GM10248 (cell line): ENCODE measurements at regions not wholly inside any gene's neighbourhood (a gene's known extent, or its start where the extent isn't known, plus 50 kb on each side); places are given as distances from the start of the nearest gene placed in this dataset.

Experiments
- CTCF ChIA-PET: fragments of 300-600 bp; sonication (Branson Sonifier 250); formaldehyde crosslinking; extraction: SDS; loops from one replicate; lab custom pipeline; 2021; ENCODE audit warnings: antibody characterized with exemption; lab: Yijun Ruan, JAX
- POLR2A ChIA-PET: fragments of 350-650 bp; sonication (Branson Sonifier 250); formaldehyde crosslinking; extraction: SDS; loops from one replicate; lab custom pipeline; 2020; ENCODE audit warnings: antibody characterized with exemption; lab: Yijun Ruan, JAX
- DNase-seq: peaks from one replicate; pipeline ENCODE4 v3.0.0; 2012; ENCODE audit errors: extremely low spot score
- TF ChIP-seq, protein P1 (sequence below): IDR thresholded peaks from 2 replicates; pipeline ENCODE4 v1.5.1; 2012; ENCODE audit warnings: mild to moderate bottlenecking, low read depth; ENCODE audit errors: extremely low read depth, missing control alignments, control extremely low read depth

DNA sequence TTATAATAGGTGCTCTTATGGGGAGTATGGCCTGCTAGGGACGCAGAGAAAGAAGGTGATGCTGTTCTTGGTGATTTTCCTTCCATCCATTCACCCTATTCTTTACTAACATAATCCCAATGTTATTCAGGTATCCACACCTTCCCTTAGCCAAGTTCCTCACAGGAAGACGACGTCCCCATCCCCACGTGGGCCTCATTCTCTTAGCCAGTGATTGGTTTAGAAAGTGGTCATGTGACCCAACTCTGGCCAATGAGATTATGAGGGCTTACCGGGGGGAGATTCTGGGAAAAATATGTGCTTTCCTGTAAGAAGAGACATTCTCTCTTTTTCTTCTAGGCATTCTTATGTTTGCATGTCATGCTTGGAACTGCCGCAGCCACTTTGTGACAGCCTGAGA, 474.7 kb downstream of the HAPSTR1 start:
- ChIA-PET POLR2A (no interaction called here), CTCF (no interaction called here)
- TF ChIP-seq, protein P1, sequence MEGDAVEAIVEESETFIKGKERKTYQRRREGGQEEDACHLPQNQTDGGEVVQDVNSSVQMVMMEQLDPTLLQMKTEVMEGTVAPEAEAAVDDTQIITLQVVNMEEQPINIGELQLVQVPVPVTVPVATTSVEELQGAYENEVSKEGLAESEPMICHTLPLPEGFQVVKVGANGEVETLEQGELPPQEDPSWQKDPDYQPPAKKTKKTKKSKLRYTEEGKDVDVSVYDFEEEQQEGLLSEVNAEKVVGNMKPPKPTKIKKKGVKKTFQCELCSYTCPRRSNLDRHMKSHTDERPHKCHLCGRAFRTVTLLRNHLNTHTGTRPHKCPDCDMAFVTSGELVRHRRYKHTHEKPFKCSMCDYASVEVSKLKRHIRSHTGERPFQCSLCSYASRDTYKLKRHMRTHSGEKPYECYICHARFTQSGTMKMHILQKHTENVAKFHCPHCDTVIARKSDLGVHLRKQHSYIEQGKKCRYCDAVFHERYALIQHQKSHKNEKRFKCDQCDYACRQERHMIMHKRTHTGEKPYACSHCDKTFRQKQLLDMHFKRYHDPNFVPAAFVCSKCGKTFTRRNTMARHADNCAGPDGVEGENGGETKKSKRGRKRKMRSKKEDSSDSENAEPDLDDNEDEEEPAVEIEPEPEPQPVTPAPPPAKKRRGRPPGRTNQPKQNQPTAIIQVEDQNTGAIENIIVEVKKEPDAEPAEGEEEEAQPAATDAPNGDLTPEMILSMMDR: no peak
- DNase-seq: no peak

DNA sequence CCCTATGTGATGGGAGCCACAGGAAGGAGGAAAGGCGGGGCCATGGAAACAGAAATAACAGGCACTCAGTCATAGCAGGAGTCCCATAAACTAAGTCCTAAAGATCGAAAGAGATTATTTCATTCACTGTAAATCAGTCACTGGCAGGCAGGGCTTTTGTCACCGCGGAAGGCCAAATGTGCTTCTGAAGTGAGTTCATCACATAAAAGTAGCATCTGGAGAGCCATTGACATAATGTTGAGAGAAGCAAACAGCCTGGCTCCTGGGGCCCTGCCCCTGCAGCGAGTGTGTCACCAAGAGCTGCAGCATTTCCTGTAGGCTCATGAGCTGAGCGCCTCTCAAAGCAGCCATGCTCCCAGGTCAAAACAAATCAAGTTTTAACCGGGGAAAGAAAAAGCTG, 476.2 kb downstream of the HAPSTR1 start:
- TF ChIP-seq, protein P1: no peak
- CTCF ChIA-PET: no interaction called here
- POLR2A ChIA-PET: no interaction called here
- DNase-seq: no peak

DNA sequence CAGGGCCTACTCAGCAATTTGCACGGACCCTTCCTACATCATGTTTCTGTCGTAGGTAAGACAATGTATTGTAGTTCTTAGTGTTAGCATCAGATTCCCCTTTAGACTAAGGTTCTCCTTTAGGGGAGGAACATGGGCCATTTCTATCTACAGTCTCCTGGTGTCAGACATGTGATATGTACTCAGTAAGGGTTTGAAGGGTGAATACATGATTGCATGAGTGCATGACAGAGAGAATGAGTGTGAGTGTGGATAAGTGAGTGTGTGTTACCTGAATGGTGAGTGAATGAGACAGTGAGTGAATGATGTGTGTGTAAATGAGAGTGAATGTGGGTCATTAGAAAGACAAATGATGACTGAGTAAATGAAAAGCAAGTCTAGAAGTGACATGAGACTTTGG, 476.8 kb downstream of the HAPSTR1 start:
- TF ChIP-seq, protein P1: no peak
- ChIA-PET CTCF (no interaction called here), POLR2A (no interaction called here)
- no peak for DNase-seq

DNA sequence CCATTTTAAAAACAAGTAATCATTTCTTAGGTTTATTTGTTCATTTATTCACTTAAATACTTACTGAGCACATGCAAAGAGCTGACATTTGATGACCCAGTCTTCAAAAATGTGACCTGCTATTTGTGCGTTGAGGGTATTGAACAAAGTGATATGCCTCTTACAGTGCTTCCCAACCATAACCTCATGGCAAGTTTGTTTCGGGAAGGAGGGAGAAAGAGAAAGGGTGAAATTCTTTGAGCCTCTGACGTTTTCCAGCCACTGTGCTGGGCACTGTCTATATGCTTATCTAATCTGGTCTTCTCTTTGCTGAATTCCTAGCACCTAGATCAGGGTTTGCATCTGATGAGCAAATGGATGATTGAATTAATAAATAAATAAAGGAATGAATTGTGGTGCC, 479.1 kb downstream of the HAPSTR1 start:
- TF ChIP-seq, protein P1: no peak
- POLR2A ChIA-PET: no interaction called here
- CTCF ChIA-PET: no interaction called here
- no peak for DNase-seq

DNA sequence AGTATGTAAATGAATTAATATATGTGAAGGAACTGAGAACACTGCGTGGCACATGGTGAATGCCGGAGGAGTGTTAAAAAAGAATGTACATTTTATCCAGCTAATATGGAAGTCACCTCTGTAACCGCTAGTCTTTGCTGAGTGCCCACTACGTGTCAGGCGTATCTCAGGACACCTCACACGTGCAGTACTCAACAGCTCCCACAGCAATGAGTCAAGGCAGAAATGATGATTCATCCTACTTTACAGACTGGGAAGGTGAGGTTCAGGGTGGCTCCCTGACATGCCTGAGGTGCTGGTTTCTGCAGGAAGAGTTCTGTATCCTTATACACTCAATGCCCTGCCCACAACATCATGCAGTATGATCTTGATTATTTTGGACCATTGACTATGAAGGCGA, 487.0 kb downstream of the HAPSTR1 start:
- TF ChIP-seq, protein P1: no peak
- no peak for DNase-seq
- POLR2A ChIA-PET: no interaction called here
- CTCF ChIA-PET: interaction anchor here (1.1 kb wide), 1 partner anchor 70 kb away, joined by 3 read pairs; no protein-coding TSS in a partner anchor

DNA sequence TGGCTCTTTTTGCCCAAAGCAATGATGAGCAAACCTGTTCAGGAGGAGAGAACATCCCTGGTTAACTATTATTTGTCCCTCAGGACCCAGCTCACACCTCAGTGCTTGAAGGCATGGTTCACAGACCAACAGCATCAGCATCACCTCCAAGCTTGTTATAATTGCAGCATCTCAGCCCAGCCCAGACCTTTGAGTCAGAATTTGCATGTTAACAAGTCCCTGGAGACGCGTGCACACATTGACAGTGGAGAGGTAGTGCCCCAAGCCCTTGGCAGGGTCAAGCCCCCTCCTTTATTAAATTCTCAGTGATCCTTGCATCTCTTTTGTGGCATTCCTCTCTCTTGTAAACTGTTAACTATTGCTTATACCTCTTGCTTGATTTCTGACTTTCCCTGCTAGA, 488.6 kb downstream of the HAPSTR1 start:
- ChIA-PET POLR2A (no interaction called here), CTCF (interaction anchor here (1.7 kb wide), 1 partner anchor 88 kb away, joined by 3 read pairs; no protein-coding TSS in a partner anchor)
- TF ChIP-seq, protein P1: no peak
- DNase-seq: no peak
